ENCODE measurements at regions not wholly inside any gene's neighbourhood (a gene's known extent, or its start where the extent isn't known, plus 50 kb on each side); places are given as distances from the start of the nearest gene placed in this dataset.

DNA sequence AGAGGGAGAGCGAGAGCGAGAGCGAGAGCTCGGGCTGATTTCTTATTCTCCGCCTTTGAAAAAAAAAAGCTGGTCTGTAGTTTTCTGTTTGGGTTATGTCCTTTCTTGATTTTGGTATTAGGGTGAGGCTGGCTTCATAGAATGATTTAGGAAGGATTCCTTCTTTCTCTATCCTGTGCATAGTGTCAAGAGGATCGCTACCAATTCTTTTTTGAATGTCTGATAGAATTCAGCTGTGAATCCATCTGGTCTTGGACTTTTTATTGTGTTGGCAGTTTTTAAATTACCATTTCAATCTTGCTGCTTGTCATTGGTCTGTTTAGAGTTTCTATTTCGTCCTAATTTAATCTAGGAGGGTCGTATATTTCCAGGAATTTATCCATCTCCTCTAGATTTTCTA is 1414.6 kb upstream of the MIR17HG start:
- peaks cover 2 to 24% (median 8%) of the 10 kb centered on the region in 7 donors for H3K9me3 Mint-ChIP-seq
- no peak for DNase-seq
- no peaks in the 10 kb centered on the region for H3K4me1 ChIP-seq (ENCODE audit: control insufficient read depth, insufficient read depth, low read length, poor library complexity, severe bottlenecking)
- no peaks in the 10 kb centered on the region for H3K36me3 ChIP-seq (ENCODE audit: control insufficient read depth, insufficient read depth, low read length)
- H3K9me3 ChIP-seq (ENCODE audit: control insufficient read depth in 2 of 2, low read length in 2 of 2) = no peaks in the 10 kb centered on the region
- no peak overlapping the region for H3K4me3 ChIP-seq (ENCODE audit: low read depth, low read length)
- no peak overlapping the region for H3K27ac ChIP-seq (ENCODE audit: insufficient read depth, low read length, poor library complexity, severe bottlenecking)
- H3K4me1 Mint-ChIP-seq = no peaks in the 10 kb centered on the region
- no peaks in the 10 kb centered on the region for H3K36me3 Mint-ChIP-seq
- no peaks in the 10 kb centered on the region for H3K27me3 Mint-ChIP-seq
- H3K4me3 Mint-ChIP-seq = no peak overlapping the region
- no peak for ATAC-seq (ENCODE audit: low read depth in 2 of 2)
- no peak overlapping the region for H3K27ac Mint-ChIP-seq
- no peaks in the 10 kb centered on the region for H3K27me3 ChIP-seq (ENCODE audit: control insufficient read depth, insufficient read depth, low read length)

DNA sequence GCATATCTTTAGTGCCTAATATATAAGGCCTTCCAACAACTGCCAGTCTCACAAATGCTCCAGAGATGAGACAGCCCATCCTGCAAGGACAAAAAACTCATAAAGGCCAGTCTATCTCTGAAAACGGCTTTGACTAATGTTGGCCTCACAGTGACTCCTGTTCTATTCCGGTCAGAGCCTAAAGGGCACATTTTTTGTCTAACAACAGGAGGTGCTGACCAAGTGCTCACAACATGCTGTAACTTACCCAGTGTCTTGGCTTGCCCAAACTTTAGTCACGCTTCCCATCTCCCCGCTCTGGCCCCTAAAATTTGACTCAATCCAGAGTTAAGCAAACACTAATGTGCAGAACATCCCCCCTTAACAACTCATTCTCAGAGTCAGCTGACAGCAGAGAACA is 1411.2 kb upstream of the MIR17HG start:
- no peaks in the 10 kb centered on the region for H3K27me3 ChIP-seq (ENCODE audit: control insufficient read depth, insufficient read depth, low read length)
- H3K4me3 ChIP-seq (ENCODE audit: low read depth, low read length) = no peak overlapping the region
- Mint-ChIP-seq H3K4me3 (no peak overlapping the region), H3K4me1 (no peaks in the 10 kb centered on the region), H3K27me3 (no peaks in the 10 kb centered on the region), H3K36me3 (no peaks in the 10 kb centered on the region), H3K9me3 (peaks cover 2 to 21% (median 10%) of the 10 kb centered on the region in 7 donors), H3K27ac (no peak overlapping the region)
- H3K27ac ChIP-seq (ENCODE audit: insufficient read depth, low read length, poor library complexity, severe bottlenecking) = no peak overlapping the region
- DNase-seq (no peak), ATAC-seq (ENCODE audit: low read depth in 2 of 2) (no peak)
- peaks cover 0 to 4% of the 10 kb centered on the region in 2 experiments for H3K9me3 ChIP-seq (ENCODE audit: control insufficient read depth in 2 of 2, low read length in 2 of 2)
- H3K36me3 ChIP-seq (ENCODE audit: control insufficient read depth, insufficient read depth, low read length) = no peaks in the 10 kb centered on the region
- no peaks in the 10 kb centered on the region for H3K4me1 ChIP-seq (ENCODE audit: control insufficient read depth, insufficient read depth, low read length, poor library complexity, severe bottlenecking)

GRCh38 chr13:89937420-89937819 is 1410.1 kb upstream of the MIR17HG start:
- Histone ChIP-seq H3K4me1 (ENCODE audit: control insufficient read depth, insufficient read depth, low read length, poor library complexity, severe bottlenecking) (no peaks in the 10 kb centered on the region), H3K27ac (ENCODE audit: insufficient read depth, low read length, poor library complexity, severe bottlenecking) (no peak overlapping the region), H3K9me3 (ENCODE audit: control insufficient read depth in 2 of 2, low read length in 2 of 2) (peaks cover 0 to 4% of the 10 kb centered on the region in 2 experiments), H3K4me3 (ENCODE audit: low read depth, low read length) (no peak overlapping the region), H3K36me3 (ENCODE audit: control insufficient read depth, insufficient read depth, low read length) (no peaks in the 10 kb centered on the region), H3K27me3 (ENCODE audit: control insufficient read depth, insufficient read depth, low read length) (no peaks in the 10 kb centered on the region)
- ATAC-seq (ENCODE audit: low read depth in 2 of 2) (no peak), DNase-seq (no peak)
- Mint-ChIP-seq H3K4me1 (no peaks in the 10 kb centered on the region), H3K4me3 (no peak overlapping the region), H3K36me3 (no peaks in the 10 kb centered on the region), H3K27ac (no peak overlapping the region), H3K27me3 (no peaks in the 10 kb centered on the region), H3K9me3 (peaks cover 2 to 21% (median 10%) of the 10 kb centered on the region in 7 donors)

- Mint-ChIP-seq H3K9me3 (peaks cover 2 to 12% (median 6%) of the 10 kb centered on the region in 7 donors), H3K36me3 (no peaks in the 10 kb centered on the region), H3K4me3 (no peak overlapping the region), H3K4me1 (no peaks in the 10 kb centered on the region), H3K27ac (no peak overlapping the region), H3K27me3 (no peaks in the 10 kb centered on the region)
- Histone ChIP-seq H3K27me3 (ENCODE audit: control insufficient read depth, insufficient read depth, low read length) (no peaks in the 10 kb centered on the region), H3K27ac (ENCODE audit: insufficient read depth, low read length, poor library complexity, severe bottlenecking) (no peak overlapping the region), H3K9me3 (ENCODE audit: control insufficient read depth in 2 of 2, low read length in 2 of 2) (peaks cover 0 to 4% of the 10 kb centered on the region in 2 experiments), H3K4me1 (ENCODE audit: control insufficient read depth, insufficient read depth, low read length, poor library complexity, severe bottlenecking) (no peaks in the 10 kb centered on the region), H3K36me3 (ENCODE audit: control insufficient read depth, insufficient read depth, low read length) (no peaks in the 10 kb centered on the region), H3K4me3 (ENCODE audit: low read depth, low read length) (no peak overlapping the region)
- no peak for ATAC-seq (ENCODE audit: low read depth in 2 of 2)
- DNase-seq = no peak
Observed at GRCh38 chr13:89940383-89940782, 1407.1 kb upstream of the MIR17HG start.

GRCh38 chr13:89943139-89943538 is 1404.3 kb upstream of the MIR17HG start:
- no peaks in the 10 kb centered on the region for H3K27me3 ChIP-seq (ENCODE audit: control insufficient read depth, insufficient read depth, low read length)
- no peak overlapping the region for H3K4me3 Mint-ChIP-seq
- ATAC-seq (ENCODE audit: low read depth in 2 of 2) (no peak), DNase-seq (no peak)
- H3K9me3 ChIP-seq (ENCODE audit: control insufficient read depth in 2 of 2, low read length in 2 of 2) = peaks cover 0 to 4% of the 10 kb centered on the region in 2 experiments
- no peak overlapping the region for H3K27ac Mint-ChIP-seq
- H3K4me3 ChIP-seq (ENCODE audit: low read depth, low read length) = no peak overlapping the region
- H3K36me3 ChIP-seq (ENCODE audit: control insufficient read depth, insufficient read depth, low read length) = no peaks in the 10 kb centered on the region
- H3K27me3 Mint-ChIP-seq = no peaks in the 10 kb centered on the region
- no peaks in the 10 kb centered on the region for H3K36me3 Mint-ChIP-seq
- no peaks in the 10 kb centered on the region for H3K4me1 Mint-ChIP-seq
- H3K4me1 ChIP-seq (ENCODE audit: control insufficient read depth, insufficient read depth, low read length, poor library complexity, severe bottlenecking) = no peaks in the 10 kb centered on the region
- peaks cover 0 to 13% (median 4%) of the 10 kb centered on the region in 7 donors for H3K9me3 Mint-ChIP-seq
- H3K27ac ChIP-seq (ENCODE audit: insufficient read depth, low read length, poor library complexity, severe bottlenecking) = no peak overlapping the region

- no peak overlapping the region for H3K27ac Mint-ChIP-seq
- Histone ChIP-seq H3K9me3 (ENCODE audit: control insufficient read depth in 2 of 2, low read length in 2 of 2) (peaks cover 0 to 4% of the 10 kb centered on the region in 2 experiments), H3K4me3 (ENCODE audit: low read depth, low read length) (no peak overlapping the region), H3K27ac (ENCODE audit: insufficient read depth, low read length, poor library complexity, severe bottlenecking) (no peak overlapping the region), H3K4me1 (ENCODE audit: control insufficient read depth, insufficient read depth, low read length, poor library complexity, severe bottlenecking) (no peaks in the 10 kb centered on the region), H3K27me3 (ENCODE audit: control insufficient read depth, insufficient read depth, low read length) (no peaks in the 10 kb centered on the region), H3K36me3 (ENCODE audit: control insufficient read depth, insufficient read depth, low read length) (no peaks in the 10 kb centered on the region)
- no peaks in the 10 kb centered on the region for H3K4me1 Mint-ChIP-seq
- ATAC-seq (ENCODE audit: low read depth in 2 of 2) (no peak), DNase-seq (no peak)
- no peaks in the 10 kb centered on the region for H3K27me3 Mint-ChIP-seq
- H3K4me3 Mint-ChIP-seq = no peak overlapping the region
- H3K36me3 Mint-ChIP-seq = no peaks in the 10 kb centered on the region
- peaks cover 0 to 13% (median 9%) of the 10 kb centered on the region in 7 donors for H3K9me3 Mint-ChIP-seq
Observed at GRCh38 chr13:89950225-89950624, 1397.3 kb upstream of the MIR17HG start.

GRCh38 chr13:89951341-89951740 is 1396.1 kb upstream of the MIR17HG start:
- Mint-ChIP-seq H3K9me3 (peaks cover 0 to 18% (median 6%) of the 10 kb centered on the region in 7 donors), H3K27me3 (no peaks in the 10 kb centered on the region), H3K4me3 (no peak overlapping the region), H3K36me3 (no peaks in the 10 kb centered on the region), H3K27ac (no peak overlapping the region), H3K4me1 (no peaks in the 10 kb centered on the region)
- Histone ChIP-seq H3K27me3 (ENCODE audit: control insufficient read depth, insufficient read depth, low read length) (no peaks in the 10 kb centered on the region), H3K27ac (ENCODE audit: insufficient read depth, low read length, poor library complexity, severe bottlenecking) (no peak overlapping the region), H3K4me1 (ENCODE audit: control insufficient read depth, insufficient read depth, low read length, poor library complexity, severe bottlenecking) (no peaks in the 10 kb centered on the region), H3K4me3 (ENCODE audit: low read depth, low read length) (no peak overlapping the region), H3K9me3 (ENCODE audit: control insufficient read depth in 2 of 2, low read length in 2 of 2) (peaks cover 0 to 4% of the 10 kb centered on the region in 2 experiments), H3K36me3 (ENCODE audit: control insufficient read depth, insufficient read depth, low read length) (no peaks in the 10 kb centered on the region)
- ATAC-seq (ENCODE audit: low read depth in 2 of 2) (no peak), DNase-seq (no peak)

- Histone ChIP-seq H3K27me3 (ENCODE audit: control insufficient read depth, insufficient read depth, low read length) (no peaks in the 10 kb centered on the region), H3K4me3 (ENCODE audit: low read depth, low read length) (no peak overlapping the region), H3K27ac (ENCODE audit: insufficient read depth, low read length, poor library complexity, severe bottlenecking) (no peak overlapping the region), H3K9me3 (ENCODE audit: control insufficient read depth in 2 of 2, low read length in 2 of 2) (peaks cover 2 to 4% of the 10 kb centered on the region in 2 experiments), H3K4me1 (ENCODE audit: control insufficient read depth, insufficient read depth, low read length, poor library complexity, severe bottlenecking) (no peaks in the 10 kb centered on the region), H3K36me3 (ENCODE audit: control insufficient read depth, insufficient read depth, low read length) (no peaks in the 10 kb centered on the region)
- Mint-ChIP-seq H3K9me3 (peaks cover 0 to 18% (median 6%) of the 10 kb centered on the region in 7 donors), H3K4me1 (no peaks in the 10 kb centered on the region), H3K27ac (no peak overlapping the region), H3K36me3 (no peaks in the 10 kb centered on the region), H3K27me3 (no peaks in the 10 kb centered on the region), H3K4me3 (no peak overlapping the region)
- DNase-seq (no peak), ATAC-seq (ENCODE audit: low read depth in 2 of 2) (no peak)
Observed at GRCh38 chr13:89953581-89953980, 1393.9 kb upstream of the MIR17HG start.

Measured in CD4-positive, CD25-positive, alpha-beta regulatory T cell (primary cell).